Spleen (tissue), 7 donors: ENCODE measurements at regions not wholly inside any gene's neighbourhood (a gene's known extent, or its start where the extent isn't known, plus 50 kb on each side); places are given as distances from the start of the nearest gene placed in this dataset.

Source experiments
- POLR2A ChIP-seq, 3 donors: fragments of 450-650 bp; IDR thresholded peaks; one replicate each; pipeline ENCODE4 v1.5.1; 2017; ENCODE audit warnings: antibody characterized with exemption in 3 of 3, mild to moderate bottlenecking in 1 of 3
- TF ChIP-seq, protein P1 (sequence below), 11 experiments: fragments of 200-600 bp in 7 of 11; fragments of 450-650 bp in 4 of 11; sonication (generic) in 4 of 11; IDR thresholded peaks in 8 of 11; conservative IDR thresholded peaks in 3 of 11; 1 replicate in 7 of 11; 2 replicates in 4 of 11; pipeline versions ENCODE4 v1.4.0 to v1.8.0; 2016 to 2021; ENCODE audit warnings: antibody characterized with exemption in 11 of 11, inconsistent platforms in 4 of 11, mild to moderate bottlenecking in 1 of 11
- donor health status: DM: no; HTN: no; CAD: no; lungs with moderate emphysema.
- donor health status: DM: no; HTN: no; CAD: no.
- donor health status: DM: no; HTN: no; CAD: no.

DNA sequence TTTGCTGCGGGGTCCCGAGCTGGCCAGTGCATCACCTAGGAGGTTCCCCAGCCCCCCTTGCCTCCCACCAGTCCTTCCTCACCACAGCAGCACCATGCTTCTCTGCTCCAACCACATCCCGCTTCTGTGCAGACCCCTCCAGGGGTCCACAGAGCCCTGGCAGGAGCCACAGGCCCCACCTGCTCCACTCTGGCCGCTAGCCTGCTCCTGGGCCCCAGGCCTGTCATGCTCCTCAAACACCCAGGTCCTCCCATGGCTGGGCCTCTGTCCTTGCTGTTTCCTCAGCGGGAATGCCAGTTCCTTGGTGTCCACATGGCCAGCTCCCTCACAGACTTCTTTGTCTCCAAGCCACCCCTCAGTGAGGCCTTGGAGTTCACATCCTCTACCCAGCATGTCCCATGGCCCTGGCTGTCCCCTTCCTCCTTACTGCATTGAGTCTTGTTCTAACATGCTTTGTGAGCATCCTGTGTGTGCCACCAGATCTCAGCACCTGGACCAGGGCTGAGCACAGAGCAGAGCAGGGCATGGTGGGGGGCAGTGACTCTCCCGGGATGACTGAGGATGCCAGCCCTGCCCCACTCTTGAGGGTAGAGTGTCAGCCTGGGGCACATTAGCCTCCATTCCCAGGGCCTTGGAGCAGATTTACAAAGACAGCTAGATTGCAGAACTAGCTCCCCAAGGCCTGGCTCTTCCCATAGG, 201.0 kb upstream of the HS6ST1 start:
- TF ChIP-seq, protein P1, sequence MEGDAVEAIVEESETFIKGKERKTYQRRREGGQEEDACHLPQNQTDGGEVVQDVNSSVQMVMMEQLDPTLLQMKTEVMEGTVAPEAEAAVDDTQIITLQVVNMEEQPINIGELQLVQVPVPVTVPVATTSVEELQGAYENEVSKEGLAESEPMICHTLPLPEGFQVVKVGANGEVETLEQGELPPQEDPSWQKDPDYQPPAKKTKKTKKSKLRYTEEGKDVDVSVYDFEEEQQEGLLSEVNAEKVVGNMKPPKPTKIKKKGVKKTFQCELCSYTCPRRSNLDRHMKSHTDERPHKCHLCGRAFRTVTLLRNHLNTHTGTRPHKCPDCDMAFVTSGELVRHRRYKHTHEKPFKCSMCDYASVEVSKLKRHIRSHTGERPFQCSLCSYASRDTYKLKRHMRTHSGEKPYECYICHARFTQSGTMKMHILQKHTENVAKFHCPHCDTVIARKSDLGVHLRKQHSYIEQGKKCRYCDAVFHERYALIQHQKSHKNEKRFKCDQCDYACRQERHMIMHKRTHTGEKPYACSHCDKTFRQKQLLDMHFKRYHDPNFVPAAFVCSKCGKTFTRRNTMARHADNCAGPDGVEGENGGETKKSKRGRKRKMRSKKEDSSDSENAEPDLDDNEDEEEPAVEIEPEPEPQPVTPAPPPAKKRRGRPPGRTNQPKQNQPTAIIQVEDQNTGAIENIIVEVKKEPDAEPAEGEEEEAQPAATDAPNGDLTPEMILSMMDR (IDR thresholded peaks at IDR 0.05 in 8 of 11, conservative IDR thresholded peaks at IDR 0.05 in 3 of 11): no peak
- no peak for TF ChIP-seq POLR2A (IDR thresholded peaks at IDR 0.05)
